Thyroid gland (tissue), 4 donors: ENCODE measurements at regions not wholly inside any gene's neighbourhood (a gene's known extent, or its start where the extent isn't known, plus 50 kb on each side); places are given as distances from the start of the nearest gene placed in this dataset.

Source experiments
- DNase-seq, 2 donors: peaks; one replicate each; pipeline ENCODE4 v3.0.0-alpha.2; 2019
- H3K27ac ChIP-seq, 3 donors: fragments of 200-600 bp; sonication (generic); 1 replicate in 2 of 3; 2 replicates in 1 of 3; pipeline ENCODE4 v1.5.1; 2016 to 2019; ENCODE audit warnings: mild to moderate bottlenecking in 1 of 3, moderate library complexity in 1 of 3
- H3K27me3 ChIP-seq: fragments of 200-600 bp; sonication (generic); one replicate; pipeline ENCODE4 v1.5.1; 2019
- H3K36me3 ChIP-seq, 2 donors: fragments of 200-600 bp; sonication (generic); one replicate each; pipeline ENCODE4 v1.5.1; 2016 to 2019
- H3K4me1 ChIP-seq, 2 donors: fragments of 200-600 bp; sonication (generic); one replicate each; pipeline ENCODE4 v1.5.1; 2017 to 2019
- H3K4me3 ChIP-seq, 3 donors: fragments of 200-600 bp; sonication (generic); replicated peaks in 1 of 3; 1 replicate in 2 of 3; 2 replicates in 1 of 3; pipeline ENCODE4 v1.5.1; 2016; ENCODE audit warnings: mild to moderate bottlenecking in 1 of 3
- H3K9me3 ChIP-seq: fragments of 200-600 bp; sonication (generic); one replicate; pipeline ENCODE4 v1.5.1; 2017
- POLR2A ChIP-seq, 2 donors: fragments of 450-650 bp; IDR thresholded peaks; one replicate each; pipeline ENCODE4 v1.6.1; 2017; ENCODE audit warnings: antibody characterized with exemption in 2 of 2, mild to moderate bottlenecking in 2 of 2, moderate library complexity in 1 of 2
- WGBS, 2 donors: methylation state at CpG; one replicate each; pipeline ENCODE4 v1.1.5; 2017; 5-methylcytosine and 5-hydroxymethylcytosine counted together
- intact Hi-C: fragments of 100-400 bp; cut with DNase I; formaldehyde crosslinking; loops from one replicate; pipeline ENCODE4 v1.15.1; 2023
- TF ChIP-seq, protein P1 (sequence below), 6 experiments: fragments of 200-600 bp in 3 of 6; fragments of 450-650 bp in 3 of 6; sonication (generic) in 3 of 6; IDR thresholded peaks; one replicate each; pipeline ENCODE4 v1.5.1; 2016 to 2019; ENCODE audit warnings: antibody characterized with exemption in 6 of 6, mild to moderate bottlenecking in 2 of 6, inconsistent platforms in 1 of 6, moderate library complexity in 1 of 6

DNA sequence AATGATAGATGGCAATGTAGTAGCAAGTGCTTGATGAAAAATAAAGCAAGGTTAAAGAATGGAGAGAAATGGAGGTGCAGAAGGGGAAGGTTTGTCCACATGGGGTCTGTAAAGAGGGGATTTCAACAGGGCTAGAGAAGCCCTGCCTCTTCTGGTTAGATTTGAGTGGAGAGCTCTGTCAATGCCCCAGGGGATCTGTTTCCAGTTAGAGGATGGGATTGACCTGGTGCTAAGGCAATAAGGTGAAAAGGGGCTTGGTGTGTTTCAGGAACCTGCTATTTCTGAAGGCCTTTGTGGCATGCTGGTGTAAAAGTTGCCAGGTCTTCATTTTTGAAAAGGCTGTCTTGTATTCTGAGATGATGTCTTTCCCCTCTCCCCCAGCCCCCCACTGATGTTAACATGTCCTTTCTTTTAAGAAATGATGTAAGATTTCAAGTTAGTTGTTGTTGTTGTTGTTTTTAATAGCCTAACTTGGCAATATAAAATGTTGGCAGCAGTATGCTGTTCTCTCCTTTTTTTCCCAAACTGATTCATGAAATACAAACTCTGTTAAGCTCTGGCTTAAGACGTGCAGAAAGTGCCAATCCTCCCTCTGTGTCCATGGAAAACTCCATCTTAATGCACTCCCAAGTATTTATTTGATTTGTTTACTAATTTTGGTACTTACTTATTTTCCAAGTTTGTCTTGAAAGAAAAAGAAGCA is 370.3 kb upstream of the ADGRL2 start:
- H3K4me1 ChIP-seq, result peaks cover 15 to 26% of the 10 kb centered on the region in 2 donors
- 50 to 61% methylated on average over 1 of the region's 1 CpG for WGBS, 2 donors
- no peak for DNase-seq
- H3K4me3 ChIP-seq, result no peak overlapping the region
- no peaks in the 10 kb centered on the region for H3K27me3 ChIP-seq
- TF ChIP-seq POLR2A (IDR thresholded peaks at IDR 0.05), result no peak
- TF ChIP-seq, protein P1, sequence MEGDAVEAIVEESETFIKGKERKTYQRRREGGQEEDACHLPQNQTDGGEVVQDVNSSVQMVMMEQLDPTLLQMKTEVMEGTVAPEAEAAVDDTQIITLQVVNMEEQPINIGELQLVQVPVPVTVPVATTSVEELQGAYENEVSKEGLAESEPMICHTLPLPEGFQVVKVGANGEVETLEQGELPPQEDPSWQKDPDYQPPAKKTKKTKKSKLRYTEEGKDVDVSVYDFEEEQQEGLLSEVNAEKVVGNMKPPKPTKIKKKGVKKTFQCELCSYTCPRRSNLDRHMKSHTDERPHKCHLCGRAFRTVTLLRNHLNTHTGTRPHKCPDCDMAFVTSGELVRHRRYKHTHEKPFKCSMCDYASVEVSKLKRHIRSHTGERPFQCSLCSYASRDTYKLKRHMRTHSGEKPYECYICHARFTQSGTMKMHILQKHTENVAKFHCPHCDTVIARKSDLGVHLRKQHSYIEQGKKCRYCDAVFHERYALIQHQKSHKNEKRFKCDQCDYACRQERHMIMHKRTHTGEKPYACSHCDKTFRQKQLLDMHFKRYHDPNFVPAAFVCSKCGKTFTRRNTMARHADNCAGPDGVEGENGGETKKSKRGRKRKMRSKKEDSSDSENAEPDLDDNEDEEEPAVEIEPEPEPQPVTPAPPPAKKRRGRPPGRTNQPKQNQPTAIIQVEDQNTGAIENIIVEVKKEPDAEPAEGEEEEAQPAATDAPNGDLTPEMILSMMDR (IDR thresholded peaks at IDR 0.05), result no peak
- intact Hi-C loops, result no loop called here
- H3K36me3 ChIP-seq, result no peaks in the 10 kb centered on the region
- H3K9me3 ChIP-seq, result no peaks in the 10 kb centered on the region
- H3K27ac ChIP-seq, result peak overlapping the region in 2 of 3 donors; percentile 3 to 45

DNA sequence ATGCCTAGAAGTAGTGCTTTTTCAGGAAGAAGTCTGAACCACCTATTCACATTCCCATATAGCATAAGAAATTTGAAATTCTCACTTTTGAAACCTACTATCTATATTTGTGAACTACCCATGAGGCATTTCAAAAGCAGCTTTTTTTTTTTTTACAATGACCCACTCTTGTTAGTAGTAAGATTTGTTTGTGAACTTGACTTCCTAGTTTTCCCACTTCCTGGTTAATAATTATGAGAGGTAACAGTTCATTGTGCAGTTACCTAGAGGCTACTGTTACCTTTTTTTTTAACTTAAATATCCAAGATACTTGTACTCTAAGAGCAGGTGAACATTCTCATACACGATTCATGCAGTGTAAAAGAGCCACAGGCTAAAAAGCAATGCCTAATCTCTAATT is 371.7 kb upstream of the ADGRL2 start:
- WGBS, 2 donors, result 95 to 96% methylated on average over 1 of the region's 1 CpG
- Histone ChIP-seq H3K4me3 (no peak overlapping the region), H3K27me3 (no peaks in the 10 kb centered on the region), H3K4me1 (peaks cover 24 to 34% of the 10 kb centered on the region in 2 donors), H3K27ac (peak overlapping the region in 1 of 3 donors; percentile 1), H3K9me3 (no peaks in the 10 kb centered on the region), H3K36me3 (no peaks in the 10 kb centered on the region)
- no peak for DNase-seq
- intact Hi-C loops, result no loop called here
- TF ChIP-seq, protein P1 (IDR thresholded peaks at IDR 0.05), result no peak
- TF ChIP-seq POLR2A (IDR thresholded peaks at IDR 0.05), result no peak

DNA sequence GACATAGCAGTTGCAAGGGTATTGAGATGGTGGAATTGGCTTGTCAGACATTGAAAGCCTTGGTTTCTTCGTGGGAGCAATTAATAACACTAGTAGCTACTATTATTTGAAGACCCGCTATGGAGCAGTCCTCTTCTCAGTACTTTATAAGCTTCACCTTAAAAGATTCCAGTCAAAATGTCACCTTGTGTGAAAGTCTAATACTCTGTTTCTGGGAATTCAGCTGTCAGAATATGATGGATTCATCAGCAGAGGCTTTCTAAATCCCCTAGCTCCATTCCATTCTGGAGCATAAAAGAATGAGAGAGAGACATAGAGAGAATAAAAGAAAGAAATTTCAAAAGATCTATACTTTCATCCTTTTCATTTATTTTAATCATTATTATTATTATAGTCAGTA is 375.9 kb upstream of the ADGRL2 start:
- intact Hi-C loops, result no loop called here
- 64 to 78% methylated on average over 2 of the region's 2 CpGs for WGBS, 2 donors

DNA sequence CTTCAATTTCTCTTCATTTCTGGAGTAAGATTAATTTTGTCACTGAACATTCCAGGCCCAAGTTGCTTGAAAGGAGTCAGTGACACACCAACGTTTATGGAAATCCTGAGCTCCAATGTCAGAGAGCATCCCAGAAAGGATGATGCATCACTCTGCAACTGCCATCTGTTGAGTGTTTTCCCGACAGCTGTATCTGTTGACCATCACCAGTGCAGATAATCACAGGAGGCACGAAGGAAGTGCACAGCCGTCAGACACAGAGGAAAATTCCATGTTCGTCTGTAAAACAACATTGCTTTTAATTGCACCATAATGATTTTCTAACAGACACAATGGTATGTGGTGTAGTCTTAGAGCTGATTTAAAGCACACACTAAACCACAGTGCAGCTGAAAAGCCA is 376.7 kb upstream of the ADGRL2 start:
- Histone ChIP-seq H3K4me1 (peaks cover 10 to 11% of the 10 kb centered on the region in 2 donors), H3K27ac (peak overlapping the region in 1 of 3 donors; percentile 53), H3K4me3 (no peak overlapping the region), H3K36me3 (no peaks in the 10 kb centered on the region), H3K9me3 (no peaks in the 10 kb centered on the region), H3K27me3 (no peaks in the 10 kb centered on the region)
- intact Hi-C loops, result no loop called here
- no peak for TF ChIP-seq POLR2A (IDR thresholded peaks at IDR 0.05)
- TF ChIP-seq, protein P1 (IDR thresholded peaks at IDR 0.05), result peak in 1 of 6 experiments; percentile 6
- DNase-seq, result no peak
- 33 to 44% methylated on average over 5 of the region's 5 CpGs for WGBS, 2 donors

More for the DNA sequence above, 375.9 kb upstream of the ADGRL2 start:
- Histone ChIP-seq H3K9me3 (no peaks in the 10 kb centered on the region), H3K4me1 (peaks cover 10 to 11% of the 10 kb centered on the region in 2 donors), H3K4me3 (no peak overlapping the region), H3K36me3 (no peaks in the 10 kb centered on the region), H3K27ac (peak overlapping the region in 2 of 3 donors; percentile 11 to 53), H3K27me3 (no peaks in the 10 kb centered on the region)
- no peak for DNase-seq
- TF ChIP-seq POLR2A (IDR thresholded peaks at IDR 0.05), result no peak
- TF ChIP-seq, protein P1 (IDR thresholded peaks at IDR 0.05), result no peak

DNA sequence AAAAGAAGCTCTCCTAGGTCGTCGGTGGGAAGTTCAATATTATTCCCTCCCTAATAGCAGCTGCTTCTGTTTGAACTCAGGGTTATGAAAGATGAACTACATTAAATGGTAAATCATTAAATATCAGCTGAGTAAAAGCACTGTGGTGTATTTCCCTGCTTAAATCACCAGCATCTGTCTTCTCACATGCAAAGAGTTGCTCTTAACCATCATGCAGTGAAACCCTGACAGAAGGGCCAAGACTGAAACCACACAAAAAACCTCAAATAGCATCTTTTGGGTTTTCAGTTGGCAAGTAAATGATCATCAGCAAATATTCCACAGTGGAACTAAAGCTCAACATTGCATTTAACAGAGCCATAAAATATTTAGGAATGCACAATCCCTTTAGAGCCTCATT is 380.0 kb upstream of the ADGRL2 start:
- intact Hi-C loops, result no loop called here
- 93 to 96% methylated on average over 2 of the region's 2 CpGs for WGBS, 2 donors

More for the DNA sequence above, 380.0 kb upstream of the ADGRL2 start:
- H3K4me3 ChIP-seq, result no peak overlapping the region
- H3K9me3 ChIP-seq, result no peaks in the 10 kb centered on the region
- peaks cover 10 to 11% of the 10 kb centered on the region in 2 donors for H3K4me1 ChIP-seq
- H3K27ac ChIP-seq, result no peak overlapping the region
- TF ChIP-seq, protein P1 (IDR thresholded peaks at IDR 0.05), result no peak
- no peak for TF ChIP-seq POLR2A (IDR thresholded peaks at IDR 0.05)
- H3K36me3 ChIP-seq, result no peaks in the 10 kb centered on the region
- no peaks in the 10 kb centered on the region for H3K27me3 ChIP-seq
- DNase-seq, result no peak
